Fibroblast of skin of left quadriceps (primary cell): ENCODE measurements at regions not wholly inside any gene's neighbourhood (a gene's known extent, or its start where the extent isn't known, plus 50 kb on each side); places are given as distances from the start of the nearest gene placed in this dataset.
"Not testable (repeated sequence)": the region's sequence is repeated elsewhere in the genome, so short reads cannot be mapped to it uniquely, and the experiment has no call there.

ENCODE experiments used
- DNase-seq, 2 experiments: peaks; one replicate each; pipeline ENCODE4 v3.0.0-alpha.2; 2013; ENCODE audit warnings: low read depth in 2 of 2

- no peak for DNase-seq
These were observed 52.0 kb downstream of the PRORP start for GRCh38 chr14:35174342-35174741.

GRCh38 chr14:35180179-35180578 is 57.8 kb downstream of the PRORP start:
- no peak for DNase-seq

GRCh38 chr14:35184891-35185290 is 62.5 kb downstream of the PRORP start:
- DNase-seq = not testable (repeated sequence)

- no peak for DNase-seq
These were observed 67.1 kb downstream of the PRORP start for GRCh38 chr14:35189422-35189821.

GRCh38 chr14:35193161-35193560 is 70.8 kb downstream of the PRORP start:
- no peak for DNase-seq

GRCh38 chr14:35194183-35194582 is 71.8 kb downstream of the PRORP start:
- not testable (repeated sequence) for DNase-seq

GRCh38 chr14:35196571-35196970 is 74.2 kb downstream of the PRORP start:
- DNase-seq = no peak

- no peak for DNase-seq
These were observed 74.7 kb downstream of the PRORP start for GRCh38 chr14:35197015-35197414.

- no peak for DNase-seq
These were observed 78.7 kb downstream of the PRORP start for GRCh38 chr14:35201066-35201465.

GRCh38 chr14:35202195-35202594 is 79.8 kb downstream of the PRORP start:
- DNase-seq = no peak

GRCh38 chr14:35205737-35206136 is 83.4 kb downstream of the PRORP start:
- DNase-seq = no peak

- DNase-seq = no peak
These were observed 81.1 kb upstream of the PSMA6 start for GRCh38 chr14:35211067-35211466.

- DNase-seq = no peak
These were observed 79.6 kb upstream of the PSMA6 start for GRCh38 chr14:35212471-35213142.

- DNase-seq = no peak
These were observed 78.9 kb upstream of the PSMA6 start for GRCh38 chr14:35213143-35213788.

GRCh38 chr14:35213869-35214387 is 78.3 kb upstream of the PSMA6 start:
- no peak for DNase-seq

GRCh38 chr14:35214402-35214801 is 77.8 kb upstream of the PSMA6 start:
- not testable (repeated sequence) for DNase-seq

- peak in 1 of 2 experiments; percentile 29 for DNase-seq
These were observed 76.9 kb upstream of the PSMA6 start for GRCh38 chr14:35215110-35215813.

GRCh38 chr14:35218176-35218575 is 74.0 kb upstream of the PSMA6 start:
- DNase-seq = not testable (repeated sequence)

GRCh38 chr14:35218963-35219362 is 73.2 kb upstream of the PSMA6 start:
- DNase-seq = no peak

- no peak for DNase-seq
These were observed 72.0 kb upstream of the PSMA6 start for GRCh38 chr14:35220027-35220676.

- no peak for DNase-seq
These were observed 71.3 kb upstream of the PSMA6 start for GRCh38 chr14:35220920-35221319.

GRCh38 chr14:35221462-35221861 is 70.7 kb upstream of the PSMA6 start:
- DNase-seq = no peak
